A549 (cell line): ENCODE measurements at regions not wholly inside any gene's neighbourhood (a gene's known extent, or its start where the extent isn't known, plus 50 kb on each side); places are given as distances from the start of the nearest gene placed in this dataset.

Source experiments
- BCL3 ChIP-seq: fragments of >200 bp; sonication (Bioruptor Twin); formaldehyde crosslinking; IDR thresholded peaks from 3 replicates; pipeline ENCODE4 v1.6.1; 2016
- CEBPB ChIP-seq, 2 experiments: fragments of >200 bp in 1 of 2; sonication (Bioruptor Twin) in 1 of 2; formaldehyde crosslinking in 1 of 2; IDR thresholded peaks; 2 replicates each; pipeline ENCODE4 v1.6.1; 2012 to 2016
- CHD2 ChIP-seq: fragments of 150-350 bp; IDR thresholded peaks from 2 replicates; pipeline ENCODE4 v1.6.1; 2014; ENCODE audit warnings: low read length; ENCODE audit not compliant: partially characterized antibody
- CTCF ChIP-seq: fragments of >200 bp; sonication (Bioruptor Twin); formaldehyde crosslinking; IDR thresholded peaks from 3 replicates; pipeline ENCODE4 v1.5.1; 2016
- EP300 ChIP-seq, 2 experiments: fragments of >200 bp; sonication (Bioruptor Twin); formaldehyde crosslinking; IDR thresholded peaks; 2 replicates in 1 of 2; 3 replicates in 1 of 2; pipeline ENCODE4 v1.6.1; 2016 to 2017
- HDAC2 ChIP-seq: fragments of 200-600 bp; sonication (generic); IDR thresholded peaks from 2 replicates; pipeline ENCODE4 v1.6.1; 2016
- MAX ChIP-seq: IDR thresholded peaks from 2 replicates; pipeline ENCODE4 v1.6.1; 2012
- MAZ ChIP-seq: fragments of 150-350 bp; IDR thresholded peaks from 2 replicates; pipeline ENCODE4 v1.6.1; 2014; ENCODE audit warnings: antibody characterized with exemption, low read depth, low read length, borderline replicate concordance
- MYC ChIP-seq: IDR thresholded peaks from 2 replicates; pipeline ENCODE4 v1.6.1; 2012; ENCODE audit warnings: mild to moderate bottlenecking, inconsistent platforms, low read length, improper control_type of control experiment, borderline replicate concordance
- POLR2A ChIP-seq: IDR thresholded peaks from 2 replicates; pipeline ENCODE4 v1.6.1; 2012; ENCODE audit warnings: mild to moderate bottlenecking, low read length
- SMC3 ChIP-seq: fragments of >200 bp; sonication (Bioruptor Twin); formaldehyde crosslinking; IDR thresholded peaks from 3 replicates; pipeline ENCODE4 v1.6.1; 2018; ENCODE audit warnings: inconsistent platforms
- TF ChIP-seq, protein P1 (sequence below): fragments of 200-600 bp; sonication (generic); IDR thresholded peaks from 2 replicates; pipeline ENCODE4 v1.6.1; 2016; ENCODE audit warnings: antibody characterized with exemption, mild to moderate bottlenecking, moderate library complexity
- TF ChIP-seq, protein P2 (sequence below): fragments of 450-650 bp; IDR thresholded peaks from 2 replicates; pipeline ENCODE4 v1.6.1; 2014; ENCODE audit warnings: antibody characterized with exemption

GRCh38 chr1:221867003-221867402, 125.1 kb upstream of the DUSP10 start:
- no peak for TF ChIP-seq HDAC2
- TF ChIP-seq, protein P1, sequence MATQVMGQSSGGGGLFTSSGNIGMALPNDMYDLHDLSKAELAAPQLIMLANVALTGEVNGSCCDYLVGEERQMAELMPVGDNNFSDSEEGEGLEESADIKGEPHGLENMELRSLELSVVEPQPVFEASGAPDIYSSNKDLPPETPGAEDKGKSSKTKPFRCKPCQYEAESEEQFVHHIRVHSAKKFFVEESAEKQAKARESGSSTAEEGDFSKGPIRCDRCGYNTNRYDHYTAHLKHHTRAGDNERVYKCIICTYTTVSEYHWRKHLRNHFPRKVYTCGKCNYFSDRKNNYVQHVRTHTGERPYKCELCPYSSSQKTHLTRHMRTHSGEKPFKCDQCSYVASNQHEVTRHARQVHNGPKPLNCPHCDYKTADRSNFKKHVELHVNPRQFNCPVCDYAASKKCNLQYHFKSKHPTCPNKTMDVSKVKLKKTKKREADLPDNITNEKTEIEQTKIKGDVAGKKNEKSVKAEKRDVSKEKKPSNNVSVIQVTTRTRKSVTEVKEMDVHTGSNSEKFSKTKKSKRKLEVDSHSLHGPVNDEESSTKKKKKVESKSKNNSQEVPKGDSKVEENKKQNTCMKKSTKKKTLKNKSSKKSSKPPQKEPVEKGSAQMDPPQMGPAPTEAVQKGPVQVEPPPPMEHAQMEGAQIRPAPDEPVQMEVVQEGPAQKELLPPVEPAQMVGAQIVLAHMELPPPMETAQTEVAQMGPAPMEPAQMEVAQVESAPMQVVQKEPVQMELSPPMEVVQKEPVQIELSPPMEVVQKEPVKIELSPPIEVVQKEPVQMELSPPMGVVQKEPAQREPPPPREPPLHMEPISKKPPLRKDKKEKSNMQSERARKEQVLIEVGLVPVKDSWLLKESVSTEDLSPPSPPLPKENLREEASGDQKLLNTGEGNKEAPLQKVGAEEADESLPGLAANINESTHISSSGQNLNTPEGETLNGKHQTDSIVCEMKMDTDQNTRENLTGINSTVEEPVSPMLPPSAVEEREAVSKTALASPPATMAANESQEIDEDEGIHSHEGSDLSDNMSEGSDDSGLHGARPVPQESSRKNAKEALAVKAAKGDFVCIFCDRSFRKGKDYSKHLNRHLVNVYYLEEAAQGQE, result no peak
- TF ChIP-seq CTCF, result no peak
- no peak for TF ChIP-seq POLR2A
- TF ChIP-seq MAZ, result no peak
- no peak for TF ChIP-seq CEBPB (IDR thresholded peaks at IDR 0.05)
- TF ChIP-seq, protein P2, sequence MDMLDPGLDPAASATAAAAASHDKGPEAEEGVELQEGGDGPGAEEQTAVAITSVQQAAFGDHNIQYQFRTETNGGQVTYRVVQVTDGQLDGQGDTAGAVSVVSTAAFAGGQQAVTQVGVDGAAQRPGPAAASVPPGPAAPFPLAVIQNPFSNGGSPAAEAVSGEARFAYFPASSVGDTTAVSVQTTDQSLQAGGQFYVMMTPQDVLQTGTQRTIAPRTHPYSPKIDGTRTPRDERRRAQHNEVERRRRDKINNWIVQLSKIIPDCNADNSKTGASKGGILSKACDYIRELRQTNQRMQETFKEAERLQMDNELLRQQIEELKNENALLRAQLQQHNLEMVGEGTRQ, result no peak
- TF ChIP-seq EP300 (IDR thresholded peaks at IDR 0.05), result no peak
- TF ChIP-seq SMC3, result no peak
- TF ChIP-seq CHD2, result no peak
- no peak for TF ChIP-seq MAX
- TF ChIP-seq MYC, result no peak
- no peak for TF ChIP-seq BCL3
